Naive B cell (primary cell): ENCODE measurements at regions not wholly inside any gene's neighbourhood (a gene's known extent, or its start where the extent isn't known, plus 50 kb on each side); places are given as distances from the start of the nearest gene placed in this dataset.

Experiments
- ATAC-seq, 2 donors: fragments of 150-1000 bp; cut with Tn5 transposase; 2 replicates each; pipeline ENCODE4 v1.10.0; 2021; ENCODE audit warnings: low read depth in 2 of 2, mild to moderate bottlenecking in 2 of 2, moderate library complexity in 2 of 2
- DNase-seq: peaks from one replicate; pipeline ENCODE4 v3.0.0; 2022
- H3K27ac Mint-ChIP-seq, 6 donors: one replicate each; pipeline ENCODE4 v1.8.0; 2020 to 2022; ENCODE audit warnings: mild to moderate bottlenecking in 6 of 6, mixed read lengths in 6 of 6, moderate library complexity in 5 of 6, inconsistent platforms in 2 of 6
- H3K27me3 Mint-ChIP-seq, 3 donors: one replicate each; pipeline ENCODE4 v1.8.0; 2021 to 2022; ENCODE audit warnings: mixed read lengths in 3 of 3, mild to moderate bottlenecking in 1 of 3
- H3K36me3 Mint-ChIP-seq, 2 donors: one replicate each; pipeline ENCODE4 v1.8.0; 2020 to 2022; ENCODE audit warnings: mixed read lengths in 2 of 2, inconsistent platforms in 1 of 2, mild to moderate bottlenecking in 1 of 2
- H3K4me1 Mint-ChIP-seq, 3 donors: one replicate each; pipeline ENCODE4 v1.8.0; 2020 to 2022; ENCODE audit warnings: mixed read lengths in 3 of 3, inconsistent platforms in 1 of 3, mild to moderate bottlenecking in 1 of 3, moderate library complexity in 1 of 3
- H3K4me3 Mint-ChIP-seq, 8 donors: one replicate each; pipeline ENCODE4 v1.8.0; 2020 to 2022; ENCODE audit warnings: mild to moderate bottlenecking in 8 of 8, mixed read lengths in 8 of 8, moderate library complexity in 8 of 8, inconsistent platforms in 2 of 8
- H3K9me3 Mint-ChIP-seq, 7 donors: one replicate each; pipeline ENCODE4 v1.8.0; 2020 to 2022; ENCODE audit warnings: mixed read lengths in 7 of 7, mild to moderate bottlenecking in 5 of 7, inconsistent platforms in 2 of 7, moderate library complexity in 1 of 7

GRCh38 chr13:85698256-85698655, 101.0 kb downstream of the SLITRK6 start:
- Mint-ChIP-seq H3K4me1 (no peaks in the 10 kb centered on the region), H3K4me3 (no peak overlapping the region), H3K27me3 (no peaks in the 10 kb centered on the region), H3K36me3 (no peaks in the 10 kb centered on the region), H3K27ac (no peak overlapping the region), H3K9me3 (peaks cover 0 to 34% (median 16%) of the 10 kb centered on the region in 7 donors)
- ATAC-seq (no peak), DNase-seq (no peak)

- peaks cover 0 to 22% (median 15%) of the 10 kb centered on the region in 7 donors for H3K9me3 Mint-ChIP-seq
- no peaks in the 10 kb centered on the region for H3K27me3 Mint-ChIP-seq
- ATAC-seq = no peak
- DNase-seq = no peak
- no peaks in the 10 kb centered on the region for H3K4me1 Mint-ChIP-seq
- H3K36me3 Mint-ChIP-seq = no peaks in the 10 kb centered on the region
- H3K4me3 Mint-ChIP-seq = no peak overlapping the region
- no peak overlapping the region for H3K27ac Mint-ChIP-seq
Measured at GRCh38 chr13:85694992-85695391, 104.2 kb downstream of the SLITRK6 start.

GRCh38 chr13:85693889-85694511, 105.2 kb downstream of the SLITRK6 start:
- Mint-ChIP-seq H3K4me1 (no peaks in the 10 kb centered on the region), H3K27me3 (no peaks in the 10 kb centered on the region), H3K9me3 (peaks cover 0 to 22% (median 6%) of the 10 kb centered on the region in 7 donors), H3K36me3 (no peaks in the 10 kb centered on the region), H3K27ac (no peak overlapping the region), H3K4me3 (no peak overlapping the region)
- ATAC-seq (no peak), DNase-seq (no peak)

GRCh38 chr13:85690368-85690767, 108.9 kb downstream of the SLITRK6 start:
- H3K27me3 Mint-ChIP-seq = no peaks in the 10 kb centered on the region
- peaks cover 0 to 20% (median 0%) of the 10 kb centered on the region in 7 donors for H3K9me3 Mint-ChIP-seq
- no peaks in the 10 kb centered on the region for H3K36me3 Mint-ChIP-seq
- DNase-seq (no peak), ATAC-seq (no peak)
- no peaks in the 10 kb centered on the region for H3K4me1 Mint-ChIP-seq
- H3K27ac Mint-ChIP-seq = no peak overlapping the region
- no peak overlapping the region for H3K4me3 Mint-ChIP-seq

- H3K27ac Mint-ChIP-seq = no peak overlapping the region
- ATAC-seq (no peak), DNase-seq (no peak)
- H3K9me3 Mint-ChIP-seq = peaks cover 0 to 7% (median 3%) of the 10 kb centered on the region in 7 donors
- no peaks in the 10 kb centered on the region for H3K27me3 Mint-ChIP-seq
- H3K4me3 Mint-ChIP-seq = no peak overlapping the region
- no peaks in the 10 kb centered on the region for H3K4me1 Mint-ChIP-seq
- H3K36me3 Mint-ChIP-seq = no peaks in the 10 kb centered on the region
Measured at GRCh38 chr13:85685436-85685835, 113.8 kb downstream of the SLITRK6 start.

- Mint-ChIP-seq H3K27me3 (no peaks in the 10 kb centered on the region), H3K36me3 (no peaks in the 10 kb centered on the region), H3K4me1 (no peaks in the 10 kb centered on the region), H3K4me3 (no peak overlapping the region), H3K27ac (no peak overlapping the region), H3K9me3 (peaks cover 0 to 18% (median 8%) of the 10 kb centered on the region in 7 donors)
- ATAC-seq (no peak), DNase-seq (no peak)
Measured at GRCh38 chr13:85675151-85675907, 123.9 kb downstream of the SLITRK6 start.

GRCh38 chr13:85671336-85671735, 127.9 kb downstream of the SLITRK6 start:
- H3K4me1 Mint-ChIP-seq = no peaks in the 10 kb centered on the region
- DNase-seq = no peak
- peaks cover 0 to 18% (median 10%) of the 10 kb centered on the region in 7 donors for H3K9me3 Mint-ChIP-seq
- no peaks in the 10 kb centered on the region for H3K27me3 Mint-ChIP-seq
- no peak overlapping the region for H3K27ac Mint-ChIP-seq
- no peak overlapping the region for H3K4me3 Mint-ChIP-seq
- H3K36me3 Mint-ChIP-seq = no peaks in the 10 kb centered on the region
- ATAC-seq = no peak

GRCh38 chr13:85666356-85666755, 132.9 kb downstream of the SLITRK6 start:
- no peak overlapping the region for H3K4me3 Mint-ChIP-seq
- H3K27ac Mint-ChIP-seq = no peak overlapping the region
- DNase-seq (no peak), ATAC-seq (no peak)
- no peaks in the 10 kb centered on the region for H3K36me3 Mint-ChIP-seq
- H3K4me1 Mint-ChIP-seq = no peaks in the 10 kb centered on the region
- H3K27me3 Mint-ChIP-seq = no peaks in the 10 kb centered on the region
- H3K9me3 Mint-ChIP-seq = peaks cover 0 to 23% (median 2%) of the 10 kb centered on the region in 7 donors

- ATAC-seq = no peak
- H3K27ac Mint-ChIP-seq = no peak overlapping the region
- H3K9me3 Mint-ChIP-seq = peaks cover 0 to 18% (median 2%) of the 10 kb centered on the region in 7 donors
Measured at GRCh38 chr13:85665286-85665685, 133.9 kb downstream of the SLITRK6 start.

GRCh38 chr13:85663856-85664255, 135.4 kb downstream of the SLITRK6 start:
- no peak overlapping the region for H3K4me3 Mint-ChIP-seq
- no peak for DNase-seq
- peaks cover 0 to 17% (median 6%) of the 10 kb centered on the region in 7 donors for H3K9me3 Mint-ChIP-seq
- H3K36me3 Mint-ChIP-seq = no peaks in the 10 kb centered on the region
- no peak for ATAC-seq
- H3K27me3 Mint-ChIP-seq = no peaks in the 10 kb centered on the region
- H3K4me1 Mint-ChIP-seq = no peaks in the 10 kb centered on the region
- no peak overlapping the region for H3K27ac Mint-ChIP-seq

More at GRCh38 chr13:85665286-85665685, 133.9 kb downstream of the SLITRK6 start:
- no peaks in the 10 kb centered on the region for H3K27me3 Mint-ChIP-seq
- DNase-seq = no peak
- H3K4me1 Mint-ChIP-seq = no peaks in the 10 kb centered on the region
- no peak overlapping the region for H3K4me3 Mint-ChIP-seq
- no peaks in the 10 kb centered on the region for H3K36me3 Mint-ChIP-seq

GRCh38 chr13:85662186-85662585, 137.0 kb downstream of the SLITRK6 start:
- no peak overlapping the region for H3K27ac Mint-ChIP-seq
- H3K9me3 Mint-ChIP-seq = peaks cover 0 to 13% (median 5%) of the 10 kb centered on the region in 7 donors
- H3K27me3 Mint-ChIP-seq = no peaks in the 10 kb centered on the region
- ATAC-seq (no peak), DNase-seq (no peak)
- no peaks in the 10 kb centered on the region for H3K4me1 Mint-ChIP-seq
- H3K36me3 Mint-ChIP-seq = no peaks in the 10 kb centered on the region
- H3K4me3 Mint-ChIP-seq = no peak overlapping the region

- no peaks in the 10 kb centered on the region for H3K4me1 Mint-ChIP-seq
- H3K4me3 Mint-ChIP-seq = no peak overlapping the region
- no peaks in the 10 kb centered on the region for H3K36me3 Mint-ChIP-seq
- no peak for DNase-seq
- ATAC-seq = no peak
- no peaks in the 10 kb centered on the region for H3K27me3 Mint-ChIP-seq
- peaks cover 0 to 13% (median 5%) of the 10 kb centered on the region in 7 donors for H3K9me3 Mint-ChIP-seq
- no peak overlapping the region for H3K27ac Mint-ChIP-seq
Measured at GRCh38 chr13:85661675-85662074, 137.5 kb downstream of the SLITRK6 start.

GRCh38 chr13:85659493-85659892, 139.7 kb downstream of the SLITRK6 start:
- no peak overlapping the region for H3K27ac Mint-ChIP-seq
- no peak for ATAC-seq
- H3K27me3 Mint-ChIP-seq = no peaks in the 10 kb centered on the region
- no peaks in the 10 kb centered on the region for H3K4me1 Mint-ChIP-seq
- no peak overlapping the region for H3K4me3 Mint-ChIP-seq
- DNase-seq = no peak
- no peaks in the 10 kb centered on the region for H3K36me3 Mint-ChIP-seq
- H3K9me3 Mint-ChIP-seq = peaks cover 0 to 13% (median 5%) of the 10 kb centered on the region in 7 donors

GRCh38 chr13:85657942-85658341, 141.3 kb downstream of the SLITRK6 start:
- Mint-ChIP-seq H3K27me3 (no peaks in the 10 kb centered on the region), H3K9me3 (peaks cover 0 to 18% (median 6%) of the 10 kb centered on the region in 7 donors), H3K27ac (no peak overlapping the region), H3K4me1 (no peaks in the 10 kb centered on the region), H3K4me3 (no peak overlapping the region), H3K36me3 (no peaks in the 10 kb centered on the region)
- DNase-seq = no peak
- ATAC-seq = no peak
